Ascending aorta (tissue), 2 donors: ENCODE measurements at regions not wholly inside any gene's neighbourhood (a gene's known extent, or its start where the extent isn't known, plus 50 kb on each side); places are given as distances from the start of the nearest gene placed in this dataset.
"Not testable (repeated sequence)": the region's sequence is repeated elsewhere in the genome, so short reads cannot be mapped to it uniquely, and the experiment has no call there.

Experiments
- DNase-seq, 2 donors: peaks; one replicate each; pipeline ENCODE4 v3.0.0-alpha.2; 2019; ENCODE audit warnings: low spot score in 2 of 2
- H3K27ac ChIP-seq, 2 donors: fragments of 200-600 bp; sonication (generic); one replicate each; pipeline ENCODE4 v1.5.1; 2016 to 2017; ENCODE audit warnings: mild to moderate bottlenecking in 1 of 2
- H3K27me3 ChIP-seq: fragments of 200-600 bp; sonication (generic); one replicate; pipeline ENCODE4 v1.5.1; 2017
- H3K36me3 ChIP-seq, 2 donors: fragments of 200-600 bp; sonication (generic); one replicate each; pipeline ENCODE4 v1.5.1; 2016
- H3K4me1 ChIP-seq, 2 donors: fragments of 200-600 bp; sonication (generic); one replicate each; pipeline ENCODE4 v1.5.1; 2016 to 2017; ENCODE audit warnings: mild to moderate bottlenecking in 1 of 2
- H3K4me3 ChIP-seq, 2 donors: fragments of 200-600 bp; sonication (generic); one replicate each; pipeline ENCODE4 v1.5.1; 2016 to 2017; ENCODE audit warnings: mild to moderate bottlenecking in 1 of 2
- H3K9me3 ChIP-seq, 2 donors: fragments of 200-600 bp; sonication (generic); one replicate each; pipeline ENCODE4 v1.5.1; 2016
- intact Hi-C: fragments of 100-400 bp; cut with DNase I; formaldehyde crosslinking; loops from one replicate; pipeline ENCODE4 v1.15.1; 2023
- TF ChIP-seq, protein P1 (sequence below), 3 experiments: fragments of 200-600 bp in 2 of 3; fragments of 450-650 bp in 1 of 3; sonication (generic) in 2 of 3; IDR thresholded peaks; one replicate each; pipeline ENCODE4 v1.5.1; 2016 to 2019; ENCODE audit warnings: antibody characterized with exemption in 3 of 3, mild to moderate bottlenecking in 1 of 3, moderate library complexity in 1 of 3

DNA sequence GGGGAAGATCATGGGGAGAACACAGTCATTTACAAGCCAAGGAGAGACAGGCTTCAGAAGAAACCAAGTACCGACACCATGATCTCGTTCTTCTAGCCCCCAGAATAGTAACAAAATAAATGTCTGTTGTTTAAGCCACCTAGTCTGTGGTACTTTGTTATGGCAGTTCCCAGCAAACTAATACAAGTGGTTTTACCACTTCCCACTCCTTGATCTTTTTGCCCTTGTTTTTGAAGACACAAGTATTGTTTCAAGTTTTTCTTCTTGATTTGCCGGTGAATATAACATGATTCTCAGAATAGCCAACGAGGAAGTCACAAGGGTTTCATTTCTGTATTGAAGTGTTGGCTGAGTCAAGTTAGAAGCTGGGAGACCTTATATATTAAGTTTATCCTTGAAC is 220.3 kb downstream of the SOX2 start:
- no peak overlapping the region for H3K27ac ChIP-seq
- no peak overlapping the region for H3K4me3 ChIP-seq
- no peaks in the 10 kb centered on the region for H3K36me3 ChIP-seq
- no peaks in the 10 kb centered on the region for H3K27me3 ChIP-seq
- no peaks in the 10 kb centered on the region for H3K4me1 ChIP-seq
- no peaks in the 10 kb centered on the region for H3K9me3 ChIP-seq
- no peak for DNase-seq
- intact Hi-C loops, result no loop called here
- TF ChIP-seq, protein P1, sequence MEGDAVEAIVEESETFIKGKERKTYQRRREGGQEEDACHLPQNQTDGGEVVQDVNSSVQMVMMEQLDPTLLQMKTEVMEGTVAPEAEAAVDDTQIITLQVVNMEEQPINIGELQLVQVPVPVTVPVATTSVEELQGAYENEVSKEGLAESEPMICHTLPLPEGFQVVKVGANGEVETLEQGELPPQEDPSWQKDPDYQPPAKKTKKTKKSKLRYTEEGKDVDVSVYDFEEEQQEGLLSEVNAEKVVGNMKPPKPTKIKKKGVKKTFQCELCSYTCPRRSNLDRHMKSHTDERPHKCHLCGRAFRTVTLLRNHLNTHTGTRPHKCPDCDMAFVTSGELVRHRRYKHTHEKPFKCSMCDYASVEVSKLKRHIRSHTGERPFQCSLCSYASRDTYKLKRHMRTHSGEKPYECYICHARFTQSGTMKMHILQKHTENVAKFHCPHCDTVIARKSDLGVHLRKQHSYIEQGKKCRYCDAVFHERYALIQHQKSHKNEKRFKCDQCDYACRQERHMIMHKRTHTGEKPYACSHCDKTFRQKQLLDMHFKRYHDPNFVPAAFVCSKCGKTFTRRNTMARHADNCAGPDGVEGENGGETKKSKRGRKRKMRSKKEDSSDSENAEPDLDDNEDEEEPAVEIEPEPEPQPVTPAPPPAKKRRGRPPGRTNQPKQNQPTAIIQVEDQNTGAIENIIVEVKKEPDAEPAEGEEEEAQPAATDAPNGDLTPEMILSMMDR (IDR thresholded peaks at IDR 0.05), result no peak

DNA sequence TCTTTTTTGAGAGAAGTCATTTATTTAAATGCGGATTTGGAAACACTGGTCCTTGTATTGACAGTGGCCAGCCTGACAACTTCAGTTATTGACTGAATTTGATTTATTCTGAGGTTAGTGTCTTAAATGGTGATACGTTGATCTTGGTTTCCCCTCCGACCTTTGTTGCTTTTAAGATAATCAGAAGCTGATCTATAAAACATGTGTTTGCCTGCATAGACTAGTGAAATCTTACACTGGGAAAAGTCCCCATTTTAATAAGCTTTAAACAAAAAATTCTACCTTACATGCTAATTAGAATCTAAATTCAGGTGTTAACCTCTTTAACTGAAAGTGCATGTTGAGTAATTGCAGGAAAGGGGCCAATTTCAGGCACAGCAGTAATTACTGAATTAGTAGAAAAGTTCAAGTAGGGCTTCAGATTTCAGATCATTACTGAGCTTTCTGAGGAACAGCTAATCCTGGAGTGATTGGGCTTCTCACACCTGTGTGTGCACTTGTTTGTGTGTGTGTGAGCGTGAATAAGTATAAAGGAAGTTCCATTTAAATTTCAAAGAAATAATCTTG is 221.4 kb downstream of the SOX2 start:
- Histone ChIP-seq H3K4me1 (no peaks in the 10 kb centered on the region), H3K27ac (no peak overlapping the region), H3K9me3 (no peaks in the 10 kb centered on the region), H3K4me3 (no peak overlapping the region), H3K27me3 (no peaks in the 10 kb centered on the region), H3K36me3 (no peaks in the 10 kb centered on the region)
- TF ChIP-seq, protein P1 (IDR thresholded peaks at IDR 0.05), result no peak
- intact Hi-C loops, result no loop called here
- no peak for DNase-seq

DNA sequence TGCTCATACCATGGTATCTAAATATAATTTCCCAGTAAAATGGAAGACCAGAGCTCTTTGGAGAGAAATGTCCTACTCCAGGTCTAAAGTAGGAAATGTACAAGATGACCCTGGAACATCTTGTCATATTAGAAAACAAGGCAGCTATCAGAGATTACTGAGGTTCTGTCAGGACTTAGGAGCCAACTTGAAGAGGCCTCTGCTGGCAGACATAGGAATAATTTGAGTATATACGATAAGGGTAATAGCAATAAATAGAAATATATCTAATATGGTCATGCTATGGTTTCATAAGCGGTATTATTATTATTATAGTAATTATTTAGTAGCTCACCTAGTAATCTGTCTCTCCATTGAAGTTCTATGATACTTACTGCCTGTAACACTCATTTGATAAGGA is 224.2 kb downstream of the SOX2 start:
- no peaks in the 10 kb centered on the region for H3K9me3 ChIP-seq
- no peak overlapping the region for H3K4me3 ChIP-seq
- TF ChIP-seq, protein P1 (IDR thresholded peaks at IDR 0.05), result no peak
- no peak overlapping the region for H3K27ac ChIP-seq
- intact Hi-C loops, result no loop called here
- no peaks in the 10 kb centered on the region for H3K27me3 ChIP-seq
- no peaks in the 10 kb centered on the region for H3K36me3 ChIP-seq
- no peak for DNase-seq
- no peaks in the 10 kb centered on the region for H3K4me1 ChIP-seq

DNA sequence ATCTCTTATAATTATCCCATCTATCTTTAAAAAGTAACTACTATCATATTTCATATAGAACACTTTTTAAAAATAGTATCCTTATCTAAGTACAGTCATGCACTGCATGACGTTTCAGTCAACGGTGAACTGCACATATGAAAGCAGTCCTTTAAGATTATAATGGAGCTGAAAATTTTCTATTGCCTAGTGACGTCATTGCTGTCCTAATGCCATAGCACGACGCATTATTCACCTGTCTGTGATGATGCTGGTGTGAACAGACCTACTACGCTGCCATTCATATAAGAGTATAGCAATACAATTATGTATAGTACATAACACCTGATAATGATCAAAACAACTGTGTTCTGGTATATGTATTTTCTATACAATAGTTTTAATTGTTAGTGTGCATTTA is 225.0 kb downstream of the SOX2 start:
- intact Hi-C loops, result no loop called here
- Histone ChIP-seq H3K4me1 (no peaks in the 10 kb centered on the region), H3K36me3 (no peaks in the 10 kb centered on the region), H3K27ac (no peak overlapping the region), H3K4me3 (no peak overlapping the region), H3K27me3 (no peaks in the 10 kb centered on the region), H3K9me3 (no peaks in the 10 kb centered on the region)
- TF ChIP-seq, protein P1 (IDR thresholded peaks at IDR 0.05), result no peak
- DNase-seq, result no peak

DNA sequence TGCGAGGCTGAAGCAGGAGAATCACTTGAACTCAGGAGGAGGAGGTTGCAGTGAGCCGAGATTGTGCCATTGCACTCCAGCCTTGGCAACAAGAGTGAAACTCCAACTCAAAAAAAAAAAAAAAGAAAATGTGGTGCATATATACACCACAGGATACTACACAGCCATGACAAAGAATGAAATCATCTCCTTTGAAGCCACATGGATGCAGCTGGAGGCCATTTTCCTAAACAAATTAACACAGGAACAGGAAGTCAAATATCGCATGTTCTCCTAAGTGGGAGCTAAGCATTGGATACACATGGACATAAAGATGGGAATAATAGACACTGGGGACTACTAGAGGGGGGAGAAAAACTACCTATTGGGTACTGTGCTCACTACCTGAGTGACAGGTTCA is 226.9 kb downstream of the SOX2 start:
- H3K4me1 ChIP-seq, H3K4me3 ChIP-seq, intact Hi-C loops, H3K36me3 ChIP-seq, H3K27me3 ChIP-seq, H3K27ac ChIP-seq, DNase-seq, H3K9me3 ChIP-seq: not testable (repeated sequence)

DNA sequence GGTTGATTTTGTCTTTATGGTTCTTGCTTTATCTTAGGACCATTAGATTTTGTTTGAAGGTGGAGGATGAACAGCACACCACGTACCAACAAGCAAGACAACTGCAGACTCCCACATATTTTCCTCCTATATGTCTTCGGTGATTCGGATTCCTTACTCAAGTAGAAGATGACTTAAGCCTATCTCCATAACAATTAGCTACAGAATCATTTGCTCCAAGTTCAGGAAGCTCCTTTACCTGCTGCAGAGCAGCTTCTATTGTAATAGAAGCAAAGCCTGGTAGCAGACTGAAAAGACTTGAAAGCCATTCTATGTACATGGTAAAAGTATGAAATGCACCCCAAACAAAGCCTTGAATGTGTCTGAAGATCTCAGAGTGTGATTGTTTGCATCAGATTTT is 229.0 kb downstream of the SOX2 start:
- H3K27ac ChIP-seq, result no peak overlapping the region
- H3K27me3 ChIP-seq, result no peaks in the 10 kb centered on the region
- intact Hi-C loops, result no loop called here
- no peak overlapping the region for H3K4me3 ChIP-seq
- no peaks in the 10 kb centered on the region for H3K36me3 ChIP-seq
- TF ChIP-seq, protein P1 (IDR thresholded peaks at IDR 0.05), result no peak
- no peaks in the 10 kb centered on the region for H3K4me1 ChIP-seq
- no peak for DNase-seq
- H3K9me3 ChIP-seq, result no peaks in the 10 kb centered on the region
